GM12892 (cell line): ENCODE measurements at regions not wholly inside any gene's neighbourhood (a gene's known extent, or its start where the extent isn't known, plus 50 kb on each side); places are given as distances from the start of the nearest gene placed in this dataset.
"Not testable (repeated sequence)": the region's sequence is repeated elsewhere in the genome, so short reads cannot be mapped to it uniquely, and the experiment has no call there.

Experiments
- DNase-seq: peaks from one replicate; pipeline ENCODE4 v3.0.0; 2011; ENCODE audit not compliant: insufficient read length
- FAIRE-seq: peaks from 2 replicates; lab custom pipeline; 2011; peaks lifted over from hg19 to GRCh38; lab: Jason Lieb, UNC
- POLR2A ChIP-seq: IDR thresholded peaks from 2 replicates; pipeline ENCODE4 v1.6.1; 2011; ENCODE audit warnings: low read depth, low read length, control low read depth
- POLR2AphosphoS5 ChIP-seq: IDR thresholded peaks from 2 replicates; pipeline ENCODE4 v1.6.1; 2011; ENCODE audit warnings: low read depth, low read length, control low read depth
- TAF1 ChIP-seq: IDR thresholded peaks from 2 replicates; pipeline ENCODE4 v1.6.1; 2011; ENCODE audit warnings: low read depth, mild to moderate bottlenecking, control low read depth, low read length, borderline replicate concordance

DNA sequence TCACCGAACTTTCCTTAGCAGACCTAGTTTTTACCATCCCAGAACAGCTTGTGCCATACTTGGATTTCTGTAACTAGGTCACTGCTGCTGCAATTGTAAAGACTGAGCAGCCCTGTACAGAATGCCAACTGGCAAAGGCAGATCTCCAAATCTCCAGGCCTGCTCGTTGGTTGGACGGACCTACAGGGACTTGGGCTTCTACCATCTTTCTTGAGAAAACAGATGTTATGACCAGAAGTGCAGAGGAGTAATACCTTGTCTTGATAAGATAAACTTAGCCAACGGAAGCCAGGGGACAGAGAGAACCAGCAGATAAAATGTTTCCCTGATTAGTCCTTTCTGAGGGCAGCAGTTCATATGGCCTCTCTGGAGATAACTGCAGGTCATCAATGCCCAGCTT lies 304.1 kb downstream of the RFPL4B start:
- TF ChIP-seq POLR2AphosphoS5, result no peak
- no peak for TF ChIP-seq POLR2A
- TF ChIP-seq TAF1, result no peak
- FAIRE-seq (no peak), DNase-seq (no peak)

DNA sequence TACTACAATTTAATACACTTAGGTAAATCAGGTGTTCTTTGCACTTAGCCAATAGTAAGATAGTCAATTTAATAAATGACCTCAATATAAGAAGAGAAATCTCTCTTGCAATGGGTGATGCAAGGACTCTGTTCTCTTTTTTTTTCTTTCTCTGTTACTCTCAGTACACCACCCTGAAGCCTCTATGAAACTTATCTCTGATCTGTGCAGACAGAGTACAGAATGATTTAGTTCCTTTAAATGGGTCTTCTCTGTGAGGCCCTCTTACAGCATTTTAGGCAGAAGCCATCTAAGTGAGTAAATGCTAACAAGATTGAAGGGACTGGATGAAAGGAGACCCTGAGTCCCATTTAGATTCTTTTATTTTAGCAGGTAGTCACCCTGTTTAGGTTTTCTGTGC lies 312.8 kb downstream of the RFPL4B start:
- DNase-seq, result no peak
- TF ChIP-seq POLR2A (no peak), TAF1 (no peak), POLR2AphosphoS5 (no peak)

DNA sequence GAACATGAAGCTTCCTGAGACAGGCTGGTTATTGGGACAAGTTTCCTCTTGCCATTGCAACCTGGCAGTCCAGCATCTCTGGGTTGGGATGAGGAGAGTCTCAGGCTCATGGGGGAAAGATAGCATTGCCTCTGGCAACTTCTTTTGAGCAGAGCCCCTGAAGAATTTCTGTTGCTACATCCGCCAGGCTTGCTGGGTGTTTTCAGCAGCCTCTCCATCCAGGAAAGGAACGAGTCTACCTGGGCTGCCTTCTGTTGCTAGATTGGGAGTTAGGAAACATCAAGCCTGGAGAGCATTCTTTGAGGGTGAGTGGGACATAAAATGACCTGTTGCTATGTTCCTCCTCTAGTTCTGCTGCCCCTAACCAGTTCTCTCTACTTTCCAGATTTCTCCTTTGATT lies 313.5 kb downstream of the RFPL4B start:
- DNase-seq (no peak), FAIRE-seq (no peak)
- TF ChIP-seq TAF1 (no peak), POLR2AphosphoS5 (no peak), POLR2A (no peak)

More for the DNA sequence above, 312.8 kb downstream of the RFPL4B start:
- FAIRE-seq, result no peak

DNA sequence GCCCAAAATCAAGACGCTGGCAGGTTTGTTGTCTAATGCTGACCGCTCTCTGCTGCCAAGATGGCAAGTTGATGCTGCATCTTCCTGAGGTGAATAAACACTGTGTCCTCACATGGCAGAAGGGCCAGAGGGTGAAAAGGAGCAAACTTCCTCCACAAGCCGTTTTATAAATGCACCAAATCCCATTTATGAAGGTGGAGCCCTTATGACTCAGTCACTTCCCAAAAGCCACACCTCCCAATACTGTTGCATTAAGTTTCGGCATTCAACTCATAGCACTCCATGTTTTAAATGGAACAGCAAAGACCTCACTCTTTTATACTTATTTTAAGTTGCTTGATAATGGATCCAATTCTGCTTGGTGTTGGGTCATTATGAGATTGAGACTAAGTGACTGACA lies 316.6 kb downstream of the RFPL4B start:
- TF ChIP-seq POLR2A (no peak), TAF1 (no peak), POLR2AphosphoS5 (no peak)
- FAIRE-seq (no peak), DNase-seq (no peak)

DNA sequence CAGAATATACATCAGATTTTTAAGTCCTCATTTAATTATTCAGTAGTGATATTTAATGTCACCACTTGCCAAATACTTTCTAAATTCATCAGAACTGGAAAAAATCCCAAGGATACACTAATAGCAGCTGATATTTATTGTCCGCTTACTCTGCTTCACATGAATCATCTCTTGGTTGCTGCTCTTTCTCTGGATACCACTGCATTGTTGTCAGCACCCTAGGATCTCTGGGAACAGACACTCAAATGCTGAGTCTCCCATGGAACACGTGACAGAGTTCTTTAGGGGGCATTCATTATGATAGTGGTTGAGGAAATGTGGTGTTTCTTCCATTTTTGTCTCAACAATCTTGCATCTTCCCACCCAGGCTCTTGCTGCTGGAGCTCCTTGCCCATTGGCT lies 318.0 kb downstream of the RFPL4B start:
- no peak for DNase-seq
- no peak for TF ChIP-seq TAF1
- TF ChIP-seq POLR2AphosphoS5, result no peak
- TF ChIP-seq POLR2A, result no peak
- FAIRE-seq, result no peak

DNA sequence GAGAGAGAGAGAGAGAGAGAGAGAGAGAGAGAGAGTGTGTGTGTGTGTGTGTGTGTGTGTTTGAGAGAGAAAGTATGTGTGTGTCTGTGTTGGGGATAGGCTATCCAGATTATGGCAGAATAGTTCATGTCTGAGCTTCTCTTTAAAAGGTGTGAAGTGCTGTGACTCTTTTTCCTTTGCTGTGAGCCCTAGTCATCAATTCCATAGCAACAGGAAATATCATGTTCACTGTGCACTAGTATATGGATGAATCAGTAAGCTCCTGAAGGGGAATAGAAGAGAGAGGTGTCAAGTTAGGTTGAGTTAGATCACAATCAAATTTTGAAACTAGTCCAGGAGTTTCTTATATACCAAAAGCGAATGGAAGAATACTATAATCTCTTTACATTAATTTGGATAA lies 318.7 kb downstream of the RFPL4B start:
- DNase-seq (no peak), FAIRE-seq (no peak)
- TF ChIP-seq TAF1 (no peak), POLR2AphosphoS5 (no peak), POLR2A (no peak)

DNA sequence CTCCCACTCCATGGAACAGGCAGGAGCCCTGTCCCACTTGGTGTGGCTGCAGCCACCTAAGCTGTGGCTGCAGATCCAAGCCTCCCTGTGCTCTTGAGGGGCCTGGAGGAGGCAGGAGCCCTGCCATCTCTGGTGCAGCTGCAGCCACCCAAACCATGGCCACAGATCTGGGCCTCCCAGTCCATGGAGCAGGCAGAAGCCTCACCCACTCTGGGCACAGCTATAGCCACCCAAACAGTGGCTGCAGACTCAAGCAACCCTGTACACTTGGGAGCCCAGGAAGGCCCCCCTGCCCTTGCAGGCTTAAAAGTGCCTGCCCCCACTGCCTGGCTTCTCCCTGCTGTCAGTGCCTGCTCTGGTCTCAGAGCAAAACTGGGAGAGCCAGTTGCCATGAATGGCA lies 320.3 kb downstream of the RFPL4B start:
- FAIRE-seq, result no peak
- no peak for TF ChIP-seq TAF1
- DNase-seq, result no peak

DNA sequence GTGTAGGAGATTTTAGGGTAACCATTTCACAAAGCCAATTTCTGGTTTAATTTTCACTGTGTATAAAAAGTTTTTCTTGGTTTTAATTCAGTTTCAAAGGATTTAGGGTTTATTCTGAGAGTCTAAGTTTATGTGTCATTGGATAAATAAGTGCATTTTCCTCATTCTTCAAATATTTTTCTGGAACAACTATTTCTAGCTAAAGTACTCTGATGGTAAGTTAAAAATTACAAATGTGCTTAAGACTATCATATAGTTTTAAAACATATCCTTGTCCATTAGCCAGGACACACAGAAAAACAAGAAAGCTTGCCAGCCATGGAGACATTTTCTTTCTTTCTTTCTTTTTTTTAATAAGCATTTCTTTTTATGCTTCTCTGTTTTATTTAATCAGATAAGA lies 333.0 kb downstream of the RFPL4B start:
- TF ChIP-seq POLR2A (no peak), TAF1 (no peak), POLR2AphosphoS5 (no peak)
- DNase-seq (no peak), FAIRE-seq (no peak)

DNA sequence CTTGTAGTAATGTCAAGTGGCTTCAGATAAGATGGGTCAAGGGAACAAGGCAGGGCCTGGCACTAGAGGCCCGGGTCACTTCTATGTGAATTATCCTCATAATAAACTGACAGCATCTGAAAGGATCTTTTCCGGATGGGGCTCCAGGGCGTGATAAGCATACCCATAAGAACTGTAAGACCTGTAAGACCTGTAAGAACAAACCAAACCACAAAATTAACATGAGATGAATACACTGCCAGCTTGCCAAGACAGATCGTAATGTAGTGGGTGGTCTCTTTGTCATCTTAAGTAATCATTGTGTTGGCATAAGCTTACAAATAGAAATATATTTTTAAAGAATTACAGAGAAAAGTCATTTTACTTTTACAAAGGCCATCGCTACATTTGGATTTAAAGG lies 334.9 kb downstream of the RFPL4B start:
- TF ChIP-seq TAF1 (no peak), POLR2AphosphoS5 (no peak), POLR2A (no peak)
- DNase-seq, result no peak
- FAIRE-seq, result no peak

DNA sequence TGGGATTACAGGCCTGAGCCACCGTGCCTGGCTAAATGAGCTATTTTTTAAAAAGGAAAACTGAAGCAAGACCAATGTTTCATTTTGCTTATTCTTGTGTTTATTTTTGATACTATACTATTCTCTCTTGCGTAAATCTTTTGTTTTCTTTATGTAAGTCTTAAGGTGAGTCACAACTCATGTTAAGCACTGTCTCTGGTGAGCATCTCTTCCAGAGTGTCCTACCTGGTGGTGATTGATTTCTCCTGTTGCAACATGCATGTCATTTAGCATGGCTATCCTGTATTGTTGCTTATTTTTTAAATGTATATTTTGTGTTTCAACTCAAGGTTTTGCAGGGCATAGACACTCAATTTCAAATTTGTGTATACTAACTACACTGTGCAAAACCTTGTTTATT lies 336.0 kb downstream of the RFPL4B start:
- DNase-seq, result no peak
- no peak for FAIRE-seq
- TF ChIP-seq POLR2A (no peak), TAF1 (no peak), POLR2AphosphoS5 (no peak)

DNA sequence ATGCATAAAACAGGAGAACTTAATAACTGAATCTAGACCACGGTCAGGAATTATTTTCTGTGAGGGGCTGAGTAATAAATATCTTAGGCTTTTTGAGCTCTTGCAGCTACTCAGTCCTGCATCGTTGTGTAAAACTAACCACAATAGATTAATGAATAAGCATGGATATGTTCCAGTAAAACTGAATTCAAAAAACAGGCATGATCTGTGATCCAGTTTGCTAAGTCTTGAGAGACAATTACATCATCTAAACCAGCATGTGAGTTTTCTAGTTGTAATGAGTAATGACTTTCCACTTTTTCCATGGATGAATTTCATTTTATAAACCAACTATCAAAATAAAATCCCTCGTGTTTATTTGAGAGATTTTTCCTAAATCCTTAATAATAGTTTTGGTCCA lies 336.8 kb downstream of the RFPL4B start:
- DNase-seq, result no peak
- FAIRE-seq, result no peak
- TF ChIP-seq TAF1, result no peak
- no peak for TF ChIP-seq POLR2AphosphoS5
- TF ChIP-seq POLR2A, result no peak

DNA sequence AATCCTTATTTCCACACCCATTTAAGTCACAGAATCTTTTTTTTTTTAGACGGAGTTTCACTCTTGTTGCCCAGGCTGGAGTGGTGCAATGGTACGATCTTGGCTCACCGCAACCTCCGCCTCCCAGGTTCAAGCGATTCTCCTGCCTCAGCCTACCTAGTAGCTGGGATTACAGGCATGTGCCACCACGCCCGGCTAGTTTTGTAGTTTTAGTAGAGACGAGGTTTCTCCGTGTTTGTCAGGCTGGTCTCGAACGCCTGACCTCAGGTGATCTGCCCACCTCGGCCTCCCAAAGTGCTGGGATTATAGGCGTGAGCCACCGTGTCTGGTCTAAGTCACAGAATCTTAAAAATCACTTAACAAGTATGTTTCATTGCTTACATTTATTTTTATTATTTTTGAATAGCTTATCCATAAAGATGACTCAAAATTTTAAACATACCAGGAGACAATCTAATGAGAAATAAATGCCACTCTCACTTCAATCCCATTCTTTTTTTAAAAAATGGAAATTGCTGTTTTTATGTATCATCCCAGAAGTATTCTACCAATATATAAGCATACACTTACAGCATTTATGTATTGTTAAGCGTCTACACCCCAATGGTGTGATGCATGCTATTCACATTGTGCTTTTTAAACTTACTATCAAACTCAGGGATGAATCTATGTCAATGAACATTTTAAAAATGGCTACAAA lies 338.5 kb downstream of the RFPL4B start:
- not testable (repeated sequence) for FAIRE-seq, DNase-seq

DNA sequence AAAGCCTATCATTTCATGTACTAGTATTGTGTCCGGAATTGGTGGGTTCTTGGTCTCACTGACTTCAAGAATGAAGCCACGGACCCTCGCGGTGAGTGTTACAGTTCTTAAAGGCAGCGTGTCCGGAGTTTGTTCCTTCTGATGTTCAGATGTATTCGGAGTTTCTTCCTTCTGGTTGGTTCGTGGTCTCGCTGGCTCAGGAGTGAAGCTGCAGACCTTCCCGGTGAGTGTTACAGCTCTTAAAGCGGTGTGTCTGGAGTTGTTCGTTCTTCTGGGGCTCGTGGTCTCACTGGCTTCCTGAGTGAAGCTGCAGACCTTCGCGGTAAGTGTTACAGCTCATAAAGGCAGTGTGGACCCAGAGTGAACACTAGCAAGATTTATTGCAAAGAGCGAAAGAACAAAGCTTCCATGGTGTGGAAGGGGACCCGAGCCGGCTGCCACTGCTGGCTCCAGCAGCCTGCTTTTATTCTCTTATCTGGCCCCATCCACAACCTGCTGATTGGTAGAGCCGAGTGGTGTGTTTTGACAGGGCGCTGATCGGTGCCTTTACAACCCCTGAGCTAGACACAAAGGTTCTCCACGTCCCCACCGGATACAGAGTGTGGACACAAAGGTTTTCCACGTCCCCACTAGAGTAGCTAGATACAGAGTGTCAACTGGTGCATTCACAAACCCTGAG lies 341.5 kb downstream of the RFPL4B start:
- not testable (repeated sequence) for FAIRE-seq, DNase-seq

DNA sequence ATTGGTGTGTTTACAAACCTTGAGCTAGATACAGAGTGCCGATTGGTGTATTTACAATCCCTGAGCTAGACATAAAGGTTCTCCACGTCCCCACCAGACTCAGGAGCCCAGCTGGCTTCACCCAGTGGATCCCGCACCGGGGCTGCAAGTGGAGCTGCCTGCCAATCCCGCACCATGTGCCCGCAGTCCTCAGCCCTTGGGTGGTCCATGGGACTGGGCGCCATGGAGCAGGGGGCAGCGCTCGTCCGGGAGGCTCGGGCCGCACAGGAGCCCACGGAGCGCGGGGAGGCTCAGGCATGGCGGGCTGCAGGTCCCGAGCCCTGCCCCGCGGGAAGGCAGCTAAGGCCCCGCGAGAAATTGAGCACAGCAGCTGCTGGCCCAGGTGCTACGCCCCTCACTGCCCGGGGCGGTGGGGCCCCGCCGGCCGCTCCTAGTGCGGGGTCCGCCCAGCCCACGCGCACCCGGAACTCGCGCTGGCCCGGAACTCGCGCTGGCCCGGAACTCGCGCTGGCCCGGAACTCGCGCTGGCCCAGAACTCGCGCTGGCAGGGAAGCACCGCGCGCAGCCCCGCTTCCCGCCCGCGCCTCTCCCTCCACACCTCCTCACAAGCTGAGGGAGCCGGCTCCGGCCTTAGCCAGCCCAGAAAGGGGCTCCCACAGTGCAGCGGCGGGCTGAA lies 342.2 kb downstream of the RFPL4B start:
- not testable (repeated sequence) for FAIRE-seq, DNase-seq
